H1 (cell line): ENCODE measurements at regions not wholly inside any gene's neighbourhood (a gene's known extent, or its start where the extent isn't known, plus 50 kb on each side); places are given as distances from the start of the nearest gene placed in this dataset.

Source experiments
- CTCF ChIA-PET: fragments of 300-600 bp; sonication (Branson Sonifier 250); formaldehyde crosslinking; loops from one replicate; lab custom pipeline; 2021; ENCODE audit not compliant: partially characterized antibody; lab: Charles Lee
- POLR2A ChIA-PET: fragments of 300-600 bp; sonication (Branson Sonifier 250); formaldehyde crosslinking; loops from one replicate; lab custom pipeline; 2021; ENCODE audit warnings: inconsistent platforms; ENCODE audit not compliant: partially characterized antibody; lab: Charles Lee
- DNase-seq, 2 experiments: peaks; one replicate each; pipeline versions ENCODE4 v3.0.0 to v3.0.0-alpha.2; 2010 to 2022; ENCODE audit warnings: low spot score in 2 of 2, low read depth in 1 of 2, mixed read lengths in 1 of 2
- FAIRE-seq: peaks from 2 replicates; lab custom pipeline; 2011; peaks lifted over from hg19 to GRCh38; lab: Jason Lieb, UNC
- H2AFZ ChIP-seq: 2 replicates; pipeline ENCODE4 v1.8.1; 2012; ENCODE audit warnings: low read length, inconsistent platforms
- H2AK5ac ChIP-seq: 2 replicates; pipeline ENCODE4 v1.6.1; 2013; ENCODE audit warnings: low read depth, low read length
- H2BK120ac ChIP-seq: replicated peaks from 2 replicates; pipeline ENCODE3; 2013; ENCODE audit warnings: low read depth, low read length, inconsistent platforms
- H2BK12ac ChIP-seq: 2 replicates; pipeline ENCODE4 v1.6.1; 2013; ENCODE audit warnings: low read depth, low read length
- H2BK15ac ChIP-seq: 2 replicates; pipeline ENCODE4 v1.6.1; 2013; ENCODE audit warnings: low read length
- H2BK20ac ChIP-seq: 2 replicates; pipeline ENCODE4 v1.6.1; 2013; ENCODE audit warnings: low read length
- H2BK5ac ChIP-seq: 2 replicates; pipeline ENCODE4 v1.6.1; 2013; ENCODE audit warnings: low read depth, low read length
- H3K14ac ChIP-seq: 2 replicates; pipeline ENCODE4 v1.6.1; 2013; ENCODE audit warnings: inconsistent platforms; ENCODE audit not compliant: insufficient read length
- H3K18ac ChIP-seq: 2 replicates; pipeline ENCODE4 v1.6.1; 2013; ENCODE audit warnings: low read length; ENCODE audit errors: extremely low read depth
- H3K23ac ChIP-seq: 2 replicates; pipeline ENCODE4 v1.6.1; 2013; ENCODE audit warnings: inconsistent platforms; ENCODE audit not compliant: insufficient read length
- H3K23me2 ChIP-seq: 2 replicates; pipeline ENCODE4 v1.6.1; 2013; ENCODE audit warnings: low read depth, low read length
- H3K27ac ChIP-seq: 2 replicates; pipeline ENCODE4 v1.6.1; 2011; ENCODE audit warnings: low read depth, low read length, inconsistent platforms
- H3K27me3 ChIP-seq, 4 experiments: replicated peaks in 1 of 4; 1 replicate in 1 of 4; 2 replicates in 3 of 4; pipeline versions ENCODE4 v1.6.1 to v1.8.1; 2011 to 2013; ENCODE audit warnings: low read length in 3 of 4, mild to moderate bottlenecking in 3 of 4, inconsistent platforms in 2 of 4, mixed read lengths in 2 of 4, moderate library complexity in 1 of 4; ENCODE audit not compliant: control insufficient read depth in 3 of 4, insufficient read depth in 3 of 4; ENCODE audit errors: extremely low read depth in 1 of 4
- H3K36me3 ChIP-seq, 4 experiments: 2 replicates each; pipeline versions ENCODE4 v1.6.1 to v1.8.1; 2011 to 2013; ENCODE audit warnings: mild to moderate bottlenecking in 4 of 4, low read length in 3 of 4, moderate library complexity in 2 of 4, control low read depth in 1 of 4, inconsistent platforms in 1 of 4; ENCODE audit not compliant: insufficient read depth in 4 of 4, control insufficient read depth in 2 of 4
- H3K4ac ChIP-seq: replicated peaks from 2 replicates; pipeline ENCODE3; 2013; ENCODE audit warnings: low read length, low read depth, mixed read lengths, inconsistent platforms; ENCODE audit not compliant: insufficient read length
- H3K4me1 ChIP-seq, 4 experiments: replicated peaks in 1 of 4; 1 replicate in 1 of 4; 2 replicates in 3 of 4; pipeline versions ENCODE4 v1.6.1 to v1.8.1; 2011 to 2013; ENCODE audit warnings: low read length in 3 of 4, inconsistent platforms in 2 of 4, mixed read lengths in 1 of 4; ENCODE audit not compliant: insufficient read depth in 4 of 4, control insufficient read depth in 3 of 4
- H3K4me2 ChIP-seq, 2 experiments: 2 replicates each; pipeline versions ENCODE4 v1.6.1 to v1.8.1; 2011 to 2013; ENCODE audit warnings: low read depth in 2 of 2, low read length in 2 of 2, control low read depth in 1 of 2, inconsistent platforms in 1 of 2, mild to moderate bottlenecking in 1 of 2; ENCODE audit not compliant: insufficient read depth in 1 of 2
- H3K4me3 ChIP-seq, 4 experiments: fragments of 200-600, 300-600 bp in 1 of 4; sonication (generic), shearing (Covaris generic), sonication (Bioruptor Twin) in 1 of 4; 2 replicates each; pipeline versions ENCODE4 v1.5.1 to v1.8.1; 2011 to 2016; ENCODE audit warnings: low read length in 4 of 4, low read depth in 3 of 4, control low read depth in 2 of 4, inconsistent platforms in 2 of 4, mild to moderate bottlenecking in 2 of 4, mixed read lengths in 1 of 4, moderate library complexity in 1 of 4; ENCODE audit not compliant: insufficient read depth in 2 of 4; ENCODE audit errors: extremely low read depth in 1 of 4
- H3K56ac ChIP-seq: replicated peaks from 2 replicates; pipeline ENCODE3; 2013; ENCODE audit warnings: low read depth, mild to moderate bottlenecking, mixed read lengths, low read length, inconsistent platforms; ENCODE audit not compliant: insufficient read length
- H3K79me1 ChIP-seq: 2 replicates; pipeline ENCODE4 v1.6.1; 2013; ENCODE audit warnings: low read depth, low read length, control low read depth
- H3K79me2 ChIP-seq, 2 experiments: 2 replicates each; pipeline versions ENCODE4 v1.6.1 to v1.8.1; 2012 to 2013; ENCODE audit warnings: low read length in 2 of 2, mild to moderate bottlenecking in 2 of 2, inconsistent platforms in 1 of 2; ENCODE audit not compliant: insufficient read depth in 2 of 2, control insufficient read depth in 1 of 2
- H3K9ac ChIP-seq, 4 experiments: replicated peaks in 1 of 4; 1 replicate in 1 of 4; 2 replicates in 3 of 4; pipeline versions ENCODE4 v1.6.1 to v1.8.1; 2011 to 2013; ENCODE audit warnings: low read depth in 3 of 4, low read length in 3 of 4, control low read depth in 2 of 4, mild to moderate bottlenecking in 2 of 4, moderate library complexity in 2 of 4, inconsistent platforms in 1 of 4; ENCODE audit errors: extremely low read depth in 1 of 4
- H3K9me3 ChIP-seq, 2 experiments: 2 replicates each; pipeline versions ENCODE4 v1.6.1 to v1.8.1; 2012 to 2013; ENCODE audit warnings: mild to moderate bottlenecking in 2 of 2, moderate library complexity in 2 of 2, control low read depth in 1 of 2, inconsistent platforms in 1 of 2, low read depth in 1 of 2, low read length in 1 of 2, mixed read lengths in 1 of 2; ENCODE audit not compliant: insufficient read depth in 2 of 2
- H4K20me1 ChIP-seq, 2 experiments: replicated peaks in 1 of 2; 2 replicates each; pipeline versions ENCODE3 to v1.8.1; 2011 to 2013; ENCODE audit warnings: inconsistent platforms in 2 of 2, low read length in 2 of 2, mild to moderate bottlenecking in 1 of 2; ENCODE audit not compliant: insufficient read depth in 2 of 2, control insufficient read depth in 1 of 2
- H4K5ac ChIP-seq: 2 replicates; pipeline ENCODE4 v1.6.1; 2013; ENCODE audit warnings: low read length, low read depth, mixed read lengths, inconsistent platforms; ENCODE audit not compliant: insufficient read length
- H4K8ac ChIP-seq: 2 replicates; pipeline ENCODE4 v1.8.0; 2013; ENCODE audit warnings: mild to moderate bottlenecking, moderate library complexity, low read length, inconsistent platforms; ENCODE audit not compliant: insufficient read depth; ENCODE audit errors: extremely low read depth
- H4K91ac ChIP-seq: replicated peaks from 2 replicates; pipeline ENCODE3; 2013; ENCODE audit warnings: low read length, mixed read lengths, inconsistent platforms; ENCODE audit not compliant: insufficient read length
- EP300 ChIP-seq, 2 experiments: IDR thresholded peaks; 1 replicate in 1 of 2; 2 replicates in 1 of 2; pipeline ENCODE4 v1.6.1; 2011 to 2012; ENCODE audit warnings: low read depth in 2 of 2, low read length in 2 of 2, mild to moderate bottlenecking in 2 of 2, borderline replicate concordance in 1 of 2, inconsistent platforms in 1 of 2, moderate library complexity in 1 of 2
- HDAC2 ChIP-seq, 2 experiments: fragments of 300-600 bp in 1 of 2; sonication (generic) in 1 of 2; IDR thresholded peaks; 2 replicates each; pipeline ENCODE4 v1.6.1; 2011 to 2012; ENCODE audit warnings: low read depth in 2 of 2, low read length in 2 of 2, mild to moderate bottlenecking in 2 of 2, moderate library complexity in 2 of 2, borderline replicate concordance in 1 of 2, inconsistent platforms in 1 of 2
- RFX5 ChIP-seq: IDR thresholded peaks from 2 replicates; pipeline ENCODE4 v1.6.1; 2011; ENCODE audit warnings: low read depth, low read length, improper control_type of control experiment, borderline replicate concordance
- SRF ChIP-seq: IDR thresholded peaks from 2 replicates; pipeline ENCODE4 v1.6.1; 2011; ENCODE audit warnings: mild to moderate bottlenecking, low read depth, low read length, moderate library complexity

DNA sequence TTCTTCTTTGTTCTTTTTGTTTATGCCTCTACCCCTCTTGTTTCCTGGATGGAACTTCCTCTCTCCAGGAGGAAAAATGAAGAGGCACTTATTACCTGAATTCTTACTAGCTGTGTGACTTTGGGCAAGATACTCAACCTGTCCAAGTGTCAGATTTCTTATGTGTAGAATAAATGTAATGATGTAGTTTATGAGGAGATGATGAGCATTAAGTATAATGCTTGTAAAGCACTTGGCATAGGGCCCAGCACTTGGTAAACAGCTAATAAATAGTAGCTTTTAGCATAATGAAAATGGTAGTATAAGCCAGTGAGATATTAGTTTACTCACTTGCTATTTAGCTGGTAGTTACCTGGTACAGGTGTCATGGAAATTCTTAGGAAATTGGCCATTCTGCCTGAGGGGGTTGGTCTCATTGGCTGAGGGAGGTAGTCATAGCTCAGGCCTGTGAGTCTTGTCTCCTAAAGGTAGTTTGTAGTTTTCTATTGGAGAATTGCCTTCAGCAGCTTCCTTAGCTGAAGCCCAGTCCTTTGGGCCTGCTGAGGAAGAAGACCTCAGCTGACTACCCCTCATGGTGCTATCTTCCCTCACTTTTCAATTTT lies 133.4 kb upstream of the NABP1 start:
- DNase-seq (no peak), FAIRE-seq (no peak)
- ChIA-PET POLR2A (no interaction called here), CTCF (interaction anchor here (1.2 to 3.6 kb wide), 3 partner anchors 10 to 390 kb away, joined by 3 to 34 read pairs (median 3); no protein-coding TSS in a partner anchor)
- Histone ChIP-seq H3K18ac (no peak overlapping the region), H3K27me3 (no peaks in the 10 kb centered on the region), H2AFZ (peak overlapping the region; percentile 57; the same call in 1 of the 2 replicates), H3K4me2 (no peak overlapping the region), H4K20me1 (no peaks in the 10 kb centered on the region), H4K5ac (no peak overlapping the region), H2AK5ac (no peak overlapping the region), H3K23me2 (no peaks in the 10 kb centered on the region), H3K9me3 (no peaks in the 10 kb centered on the region), H3K27ac (no peak overlapping the region), H2BK20ac (no peak overlapping the region), H3K36me3 (no peaks in the 10 kb centered on the region), H4K91ac (no peak overlapping the region), H3K4ac (no peak overlapping the region), H3K4me1 (peaks cover 0 to 4% (median under 1%) of the 10 kb centered on the region in 4 experiments; a peak in 3 of 7 replicates), H3K4me3 (no peak overlapping the region), H3K79me1 (no peaks in the 10 kb centered on the region), H2BK120ac (no peak overlapping the region), H3K56ac (no peak overlapping the region), H3K79me2 (no peaks in the 10 kb centered on the region), H2BK5ac (no peak overlapping the region), H2BK15ac (no peak overlapping the region), H3K9ac (no peak overlapping the region), H2BK12ac (no peak overlapping the region), H3K14ac (no peak overlapping the region), H3K23ac (no peak overlapping the region), H4K8ac (no peak overlapping the region)
- no peak for TF ChIP-seq EP300 (IDR thresholded peaks at IDR 0.05; ENCODE audit: borderline replicate concordance in 1 of 2, low read depth in 2 of 2, low read length in 2 of 2)
- TF ChIP-seq RFX5 = no peak
- no peak for TF ChIP-seq SRF
- no peak for TF ChIP-seq HDAC2 (IDR thresholded peaks at IDR 0.05; ENCODE audit: borderline replicate concordance in 1 of 2, low read depth in 2 of 2, low read length in 2 of 2)
